ENCODE measurements at regions not wholly inside any gene's neighbourhood (a gene's known extent, or its start where the extent isn't known, plus 50 kb on each side); places are given as distances from the start of the nearest gene placed in this dataset.

DNA sequence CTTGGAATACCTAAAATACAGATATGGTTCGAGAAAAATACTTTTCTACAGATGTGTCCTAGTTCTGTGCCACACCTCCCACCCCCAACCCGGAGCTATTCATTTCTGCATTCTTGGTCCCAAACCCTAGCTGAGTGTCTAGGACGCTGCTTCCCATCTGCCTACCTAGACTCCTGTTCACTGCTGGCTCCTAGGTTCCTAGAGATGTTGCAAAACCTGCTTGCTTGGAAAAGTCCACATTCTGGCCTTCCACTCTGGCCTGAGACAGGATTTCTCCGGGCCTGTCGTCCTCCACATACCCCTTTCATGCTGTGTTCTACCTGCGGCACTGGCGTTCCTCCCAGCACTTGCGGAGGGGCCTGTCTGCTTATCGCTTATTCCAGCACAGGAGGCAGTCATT lies 165.8 kb upstream of the CTTNBP2NL start:
- peaks cover 2% of the 10 kb centered on the region for H3K27me3 Mint-ChIP-seq
- ATAC-seq, result no peak

DNA sequence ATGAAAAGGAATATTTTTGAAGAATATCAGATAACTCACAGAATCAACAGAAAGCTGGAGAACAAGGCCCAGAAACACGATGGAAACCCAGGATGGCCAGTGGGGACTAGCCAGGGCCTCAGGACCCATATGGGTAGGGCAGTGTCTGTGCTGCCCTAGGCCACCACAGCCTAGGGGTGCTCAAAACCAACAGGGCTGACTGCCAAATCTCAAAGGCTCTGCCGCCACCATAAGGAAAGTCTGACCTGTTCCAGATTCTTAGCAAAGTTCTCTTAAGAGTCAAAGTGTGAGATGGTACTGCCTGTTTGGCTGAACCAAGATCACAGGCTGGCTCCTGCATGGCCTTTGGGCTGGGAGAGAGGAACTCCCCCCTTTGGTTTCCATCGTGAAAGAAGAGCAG lies 164.7 kb upstream of the CTTNBP2NL start:
- ATAC-seq, result no peak
- H3K27me3 Mint-ChIP-seq, result peaks cover 2% of the 10 kb centered on the region

More for the DNA sequence above, 165.8 kb upstream of the CTTNBP2NL start:
- peaks cover 20% of the 10 kb centered on the region for H3K9me3 Mint-ChIP-seq
- H3K36me3 Mint-ChIP-seq (ENCODE audit: low read depth), result no peaks in the 10 kb centered on the region
- no peak overlapping the region for H3K4me3 Mint-ChIP-seq
- no peak overlapping the region for H3K27ac Mint-ChIP-seq
- no peak for DNase-seq
- no peaks in the 10 kb centered on the region for H3K4me1 Mint-ChIP-seq

DNA sequence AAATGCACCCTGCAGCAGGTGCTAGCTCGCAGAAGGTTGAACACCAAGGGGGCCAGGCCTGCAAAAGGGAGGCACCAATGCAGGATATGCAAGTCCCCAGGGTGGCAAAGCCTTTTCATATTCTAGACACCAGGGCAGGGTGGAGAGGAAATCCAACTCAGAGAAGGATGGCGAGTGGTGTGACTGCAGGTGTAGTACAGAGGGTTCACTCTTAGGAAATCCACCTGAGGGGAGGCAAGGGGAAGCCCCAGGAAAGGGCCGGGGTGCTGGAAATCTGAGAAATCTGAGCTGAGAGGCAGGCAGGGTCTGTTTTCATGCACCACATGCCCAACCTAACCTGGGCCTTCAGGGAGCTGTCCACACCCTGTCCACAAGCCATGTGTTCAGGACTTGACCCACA lies 163.2 kb upstream of the CTTNBP2NL start:
- no peaks in the 10 kb centered on the region for H3K36me3 Mint-ChIP-seq (ENCODE audit: low read depth)
- H3K27ac Mint-ChIP-seq, result no peak overlapping the region
- H3K4me1 Mint-ChIP-seq, result no peaks in the 10 kb centered on the region
- no peak for ATAC-seq
- DNase-seq, result no peak
- peaks cover 14% of the 10 kb centered on the region for H3K9me3 Mint-ChIP-seq
- peaks cover 4% of the 10 kb centered on the region for H3K27me3 Mint-ChIP-seq
- H3K4me3 Mint-ChIP-seq, result no peak overlapping the region

More for the DNA sequence above, 164.7 kb upstream of the CTTNBP2NL start:
- Mint-ChIP-seq H3K36me3 (ENCODE audit: low read depth) (no peaks in the 10 kb centered on the region), H3K4me1 (no peaks in the 10 kb centered on the region), H3K9me3 (peaks cover 20% of the 10 kb centered on the region), H3K27ac (no peak overlapping the region), H3K4me3 (no peak overlapping the region)
- DNase-seq, result no peak

DNA sequence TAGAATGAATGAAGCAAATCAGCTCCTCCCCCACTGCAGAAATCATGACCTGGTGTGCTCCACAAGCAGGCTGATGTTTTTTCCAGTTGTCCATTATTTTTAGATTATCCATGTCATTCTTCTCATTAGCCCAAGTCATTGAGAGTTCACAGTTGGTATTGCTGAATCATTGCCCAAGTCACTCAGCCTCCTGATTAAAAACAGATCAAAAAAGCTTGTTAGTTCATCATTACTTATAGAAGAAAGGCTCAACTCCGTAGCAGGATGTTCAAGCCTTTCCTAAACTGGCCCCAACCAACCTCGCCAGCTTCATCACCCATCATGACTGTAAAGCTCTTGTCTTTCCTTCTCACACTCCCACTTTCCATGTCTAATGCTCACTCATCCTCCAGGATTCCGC lies 161.3 kb upstream of the CTTNBP2NL start:
- H3K9me3 Mint-ChIP-seq, result no peaks in the 10 kb centered on the region
- no peak overlapping the region for H3K27ac Mint-ChIP-seq
- ATAC-seq (no peak), DNase-seq (no peak)
- no peaks in the 10 kb centered on the region for H3K4me1 Mint-ChIP-seq
- peaks cover 6% of the 10 kb centered on the region for H3K27me3 Mint-ChIP-seq
- no peak overlapping the region for H3K4me3 Mint-ChIP-seq
- H3K36me3 Mint-ChIP-seq (ENCODE audit: low read depth), result no peaks in the 10 kb centered on the region

DNA sequence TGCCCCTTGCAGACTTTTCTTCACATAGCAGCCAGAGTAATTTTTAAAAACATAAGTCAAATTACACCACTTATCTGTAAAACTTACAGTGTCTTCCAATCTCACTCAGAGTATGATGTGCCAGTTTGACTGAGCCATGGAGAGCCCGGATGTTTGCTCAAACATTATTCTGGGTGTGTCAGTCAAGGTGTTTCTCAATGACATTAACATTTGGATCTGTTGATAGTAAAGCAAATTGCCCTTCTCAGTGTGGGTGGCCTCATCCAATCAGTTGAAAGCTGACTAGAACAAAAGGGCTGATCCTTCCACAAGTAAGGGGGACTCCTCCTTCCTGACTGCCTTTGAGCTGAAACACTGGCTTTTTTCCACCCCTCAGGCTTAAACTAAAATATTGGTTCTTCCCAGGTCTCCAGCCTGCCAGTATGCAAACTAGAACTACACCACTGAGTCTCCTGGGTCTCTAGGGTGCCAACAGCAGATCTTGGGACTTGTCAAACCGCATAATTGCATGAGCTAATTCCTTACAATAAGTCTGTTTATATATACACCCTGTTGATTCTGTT lies 157.9 kb upstream of the CTTNBP2NL start:
- no peak for DNase-seq
- no peaks in the 10 kb centered on the region for H3K36me3 Mint-ChIP-seq (ENCODE audit: low read depth)
- no peak overlapping the region for H3K27ac Mint-ChIP-seq
- no peak for ATAC-seq
- no peak overlapping the region for H3K4me3 Mint-ChIP-seq
- H3K9me3 Mint-ChIP-seq, result no peaks in the 10 kb centered on the region
- peaks cover 12% of the 10 kb centered on the region for H3K27me3 Mint-ChIP-seq
- no peaks in the 10 kb centered on the region for H3K4me1 Mint-ChIP-seq

DNA sequence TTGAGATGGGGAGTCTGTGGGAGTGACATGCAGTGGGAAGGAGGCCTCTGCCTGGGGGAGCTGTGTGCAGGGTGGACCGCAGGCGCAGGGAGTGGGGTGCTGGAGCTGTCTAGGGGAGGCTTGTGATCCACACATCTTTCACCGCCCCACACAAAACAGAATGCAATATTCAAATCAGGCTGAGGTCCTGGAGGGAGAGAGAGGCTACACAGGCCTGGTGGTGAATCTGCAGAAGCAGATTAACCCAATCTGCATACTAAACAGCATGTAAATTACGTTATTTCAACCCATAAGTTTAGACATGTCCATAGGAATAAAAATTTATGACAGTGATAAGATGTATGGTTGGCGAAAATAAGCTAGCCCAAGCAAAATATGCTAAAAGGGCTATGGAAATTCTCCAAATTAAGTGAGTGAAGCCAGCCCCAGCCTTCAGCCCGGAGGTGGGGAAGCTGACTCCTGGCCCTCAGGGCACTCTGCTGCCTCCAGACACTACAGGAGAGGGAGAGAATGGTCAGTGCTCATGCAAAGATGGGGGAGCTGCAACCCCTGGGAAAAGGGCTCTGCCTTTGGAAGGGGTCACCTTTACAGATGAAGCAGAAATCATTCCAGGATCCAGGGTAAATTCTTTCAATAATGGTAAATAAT lies 156.2 kb upstream of the CTTNBP2NL start:
- no peak overlapping the region for H3K4me3 Mint-ChIP-seq
- ATAC-seq, result no peak
- H3K27ac Mint-ChIP-seq, result no peak overlapping the region
- H3K9me3 Mint-ChIP-seq, result no peaks in the 10 kb centered on the region
- no peak for DNase-seq
- H3K36me3 Mint-ChIP-seq (ENCODE audit: low read depth), result no peaks in the 10 kb centered on the region
- peaks cover 12% of the 10 kb centered on the region for H3K27me3 Mint-ChIP-seq
- no peaks in the 10 kb centered on the region for H3K4me1 Mint-ChIP-seq

DNA sequence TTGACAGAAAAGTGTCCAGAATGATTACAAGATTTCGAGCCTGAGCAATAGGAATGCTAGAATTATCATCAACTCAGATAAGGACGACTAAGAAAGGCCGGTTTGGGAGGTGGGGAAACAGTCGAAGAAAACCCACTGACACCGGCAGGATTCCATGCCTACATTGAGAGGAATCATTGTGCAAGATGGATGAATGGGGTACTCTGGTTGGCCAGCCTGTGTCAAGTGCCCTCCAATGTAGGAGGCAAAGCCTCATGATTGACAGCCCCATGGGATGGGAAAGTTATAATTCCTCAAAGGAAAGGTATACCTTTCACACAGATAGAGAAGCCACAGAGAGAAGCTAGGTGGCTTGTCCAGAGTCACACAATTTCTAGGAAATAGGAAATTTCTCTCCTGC lies 153.5 kb upstream of the CTTNBP2NL start:
- no peak overlapping the region for H3K27ac Mint-ChIP-seq
- no peaks in the 10 kb centered on the region for H3K4me1 Mint-ChIP-seq
- H3K9me3 Mint-ChIP-seq, result no peaks in the 10 kb centered on the region
- peaks cover 12% of the 10 kb centered on the region for H3K27me3 Mint-ChIP-seq
- DNase-seq (no peak), ATAC-seq (no peak)
- H3K36me3 Mint-ChIP-seq (ENCODE audit: low read depth), result no peaks in the 10 kb centered on the region
- no peak overlapping the region for H3K4me3 Mint-ChIP-seq

DNA sequence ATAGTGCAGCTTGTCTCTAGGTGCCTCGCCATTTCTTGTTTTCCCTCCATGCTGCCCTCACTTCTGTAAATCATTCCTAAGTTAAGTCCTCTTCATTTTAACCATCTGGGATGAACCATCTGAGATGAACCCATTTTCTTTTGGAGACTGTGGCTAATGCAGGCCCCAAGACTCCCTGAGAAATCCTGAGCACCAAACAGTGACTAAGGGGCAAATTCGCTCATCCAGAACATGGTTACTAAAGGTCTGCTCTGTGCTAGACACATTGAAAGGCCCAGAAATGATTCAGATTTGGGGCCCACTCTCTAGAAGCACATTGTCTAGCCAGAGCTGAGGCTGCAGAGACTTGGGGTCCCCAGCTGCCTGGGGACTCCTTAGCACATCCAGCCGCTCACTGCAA lies 151.9 kb upstream of the CTTNBP2NL start:
- Mint-ChIP-seq H3K27ac (no peak overlapping the region), H3K9me3 (no peaks in the 10 kb centered on the region), H3K36me3 (ENCODE audit: low read depth) (no peaks in the 10 kb centered on the region), H3K4me3 (no peak overlapping the region), H3K27me3 (peaks cover 10% of the 10 kb centered on the region), H3K4me1 (no peaks in the 10 kb centered on the region)
- DNase-seq, result no peak
- no peak for ATAC-seq

DNA sequence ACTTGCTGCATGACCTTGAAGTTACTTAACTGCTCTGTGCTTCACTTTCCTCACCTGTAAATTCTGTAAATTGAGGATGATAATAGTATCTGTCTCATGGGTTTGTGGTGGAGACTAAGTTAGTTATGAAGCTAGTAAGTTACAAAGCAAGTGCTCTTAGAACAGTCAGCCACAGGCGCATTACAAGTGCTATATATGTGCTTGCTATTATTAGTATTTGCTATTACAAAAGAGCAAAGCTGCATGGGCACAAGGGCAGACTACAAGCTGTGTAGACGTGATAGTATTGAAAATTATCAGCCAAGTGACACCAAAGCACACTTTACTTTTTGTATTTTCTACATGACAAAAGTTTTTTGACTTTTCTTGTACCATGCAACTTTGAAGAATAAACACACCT lies 150.9 kb upstream of the CTTNBP2NL start:
- ATAC-seq (no peak), DNase-seq (no peak)
- no peak overlapping the region for H3K4me3 Mint-ChIP-seq
- H3K9me3 Mint-ChIP-seq, result no peaks in the 10 kb centered on the region
- peaks cover 7% of the 10 kb centered on the region for H3K27me3 Mint-ChIP-seq
- no peaks in the 10 kb centered on the region for H3K4me1 Mint-ChIP-seq
- no peak overlapping the region for H3K27ac Mint-ChIP-seq
- no peaks in the 10 kb centered on the region for H3K36me3 Mint-ChIP-seq (ENCODE audit: low read depth)

DNA sequence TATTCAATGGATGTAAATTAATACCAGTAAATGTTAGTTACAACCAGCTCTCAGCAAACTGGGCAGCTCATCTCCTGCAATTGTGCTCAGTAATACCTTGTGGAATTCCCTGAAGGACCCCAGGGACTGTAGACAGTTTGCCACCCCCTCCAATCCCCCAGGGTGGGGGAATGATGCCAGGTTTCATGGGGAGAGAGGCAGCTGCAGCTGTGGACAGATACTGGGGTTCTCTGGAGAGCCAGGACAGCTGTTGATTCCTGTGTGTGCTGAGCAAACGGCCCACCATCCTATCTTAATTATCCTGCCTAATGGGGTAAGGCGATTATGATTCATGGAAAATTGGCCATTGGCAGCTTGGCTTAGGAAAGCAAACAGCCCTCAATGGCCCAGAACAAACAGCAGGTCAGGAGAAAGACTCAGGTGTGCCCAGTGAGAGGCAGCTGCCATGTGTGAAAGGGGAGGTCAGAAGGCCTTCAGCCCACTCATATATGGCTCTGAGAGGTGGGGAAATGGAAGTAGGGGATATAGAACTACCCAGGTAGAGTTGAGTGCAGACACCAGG lies 148.9 kb upstream of the CTTNBP2NL start:
- no peaks in the 10 kb centered on the region for H3K4me1 Mint-ChIP-seq
- no peak overlapping the region for H3K4me3 Mint-ChIP-seq
- H3K27ac Mint-ChIP-seq, result no peak overlapping the region

DNA sequence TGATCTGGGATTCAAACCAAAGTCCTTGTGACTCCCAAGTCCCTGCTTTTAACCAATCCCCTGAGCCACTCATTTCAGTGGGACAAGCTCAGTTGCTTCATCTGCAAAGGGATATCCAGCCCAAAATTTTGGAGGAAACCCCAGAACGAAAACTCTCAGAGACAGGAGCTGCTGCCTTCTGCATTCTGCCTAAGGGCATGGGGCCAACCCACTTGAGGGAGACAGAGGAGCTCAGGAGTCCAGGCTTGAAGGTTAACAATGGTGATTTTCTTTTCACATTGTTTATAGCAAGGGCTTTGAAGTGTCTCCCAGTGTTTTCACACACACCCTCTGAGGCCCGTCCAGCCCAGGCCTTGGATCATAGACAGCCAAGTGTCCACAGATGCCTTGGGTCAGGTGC lies 148.1 kb upstream of the CTTNBP2NL start:
- H3K27ac Mint-ChIP-seq, result no peak overlapping the region
- no peaks in the 10 kb centered on the region for H3K4me1 Mint-ChIP-seq
- DNase-seq, result no peak
- no peaks in the 10 kb centered on the region for H3K9me3 Mint-ChIP-seq
- no peak overlapping the region for H3K4me3 Mint-ChIP-seq
- ATAC-seq, result no peak
- no peaks in the 10 kb centered on the region for H3K36me3 Mint-ChIP-seq (ENCODE audit: low read depth)
- peaks cover under 1% of the 10 kb centered on the region for H3K27me3 Mint-ChIP-seq

More for the DNA sequence above, 148.9 kb upstream of the CTTNBP2NL start:
- Mint-ChIP-seq H3K36me3 (ENCODE audit: low read depth) (no peaks in the 10 kb centered on the region), H3K27me3 (peaks cover 3% of the 10 kb centered on the region), H3K9me3 (no peaks in the 10 kb centered on the region)
- no peak for ATAC-seq
- DNase-seq, result no peak

DNA sequence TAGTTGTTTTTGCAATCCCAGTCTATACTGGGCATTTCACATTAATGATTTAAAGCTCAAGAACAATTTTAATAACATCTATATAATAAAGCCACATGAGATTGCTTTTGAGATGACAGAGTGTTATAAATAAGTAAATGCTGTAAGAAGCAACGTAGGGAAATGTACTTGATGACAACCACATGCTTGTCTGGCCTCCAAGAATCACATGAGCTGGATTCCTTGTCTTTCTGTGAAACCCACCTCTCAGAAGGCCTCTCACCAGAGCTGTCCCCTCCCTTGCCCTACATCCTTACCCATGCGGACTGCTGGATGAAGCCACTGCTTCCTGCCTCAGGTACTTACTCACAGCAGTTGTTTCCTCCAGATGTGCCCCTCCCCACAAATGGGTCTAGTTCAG lies 145.1 kb upstream of the CTTNBP2NL start:
- ATAC-seq (no peak), DNase-seq (no peak)
- Mint-ChIP-seq H3K27me3 (peaks cover 1% of the 10 kb centered on the region), H3K4me1 (no peaks in the 10 kb centered on the region), H3K9me3 (no peaks in the 10 kb centered on the region), H3K36me3 (ENCODE audit: low read depth) (no peaks in the 10 kb centered on the region), H3K27ac (no peak overlapping the region), H3K4me3 (no peak overlapping the region)

DNA sequence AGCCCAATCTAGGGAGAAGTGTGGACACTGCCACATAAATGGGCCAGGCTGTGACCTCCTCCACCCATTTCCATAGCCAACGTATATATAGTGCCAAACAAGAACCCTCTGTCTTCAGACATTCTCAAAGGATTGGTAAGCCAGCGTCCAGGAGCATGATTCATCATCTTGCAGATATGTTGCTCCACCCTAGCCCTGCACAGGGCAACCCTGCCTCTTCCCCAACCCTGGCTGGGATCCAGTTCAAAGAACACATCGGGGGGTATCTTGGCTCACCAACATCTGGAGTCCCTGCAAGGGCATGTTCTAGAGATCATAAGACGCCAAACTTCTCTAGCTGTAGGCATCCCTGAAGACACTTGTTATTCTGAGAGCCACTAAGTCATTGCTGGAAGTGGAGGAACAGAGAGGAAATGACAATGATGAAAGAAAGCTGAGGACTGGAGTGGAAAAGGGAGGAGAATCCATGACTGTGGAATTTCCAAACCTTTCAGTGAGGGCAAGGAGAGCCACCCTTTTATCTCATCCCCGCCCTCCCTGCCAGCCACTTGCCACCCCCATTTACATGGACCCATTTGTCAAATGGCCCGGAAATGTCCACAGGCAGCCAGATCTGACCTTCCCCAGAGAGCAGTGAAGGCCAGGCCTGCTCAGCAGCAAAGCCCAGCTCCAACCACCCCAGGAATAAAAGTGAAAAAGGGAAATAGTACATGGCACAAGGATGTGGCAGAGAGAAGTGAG lies 144.1 kb upstream of the CTTNBP2NL start:
- Mint-ChIP-seq H3K27ac (no peak overlapping the region), H3K4me3 (no peak overlapping the region), H3K27me3 (peaks cover 4% of the 10 kb centered on the region), H3K9me3 (no peaks in the 10 kb centered on the region), H3K36me3 (ENCODE audit: low read depth) (no peaks in the 10 kb centered on the region), H3K4me1 (no peaks in the 10 kb centered on the region)
- no peak for DNase-seq
- no peak for ATAC-seq

DNA sequence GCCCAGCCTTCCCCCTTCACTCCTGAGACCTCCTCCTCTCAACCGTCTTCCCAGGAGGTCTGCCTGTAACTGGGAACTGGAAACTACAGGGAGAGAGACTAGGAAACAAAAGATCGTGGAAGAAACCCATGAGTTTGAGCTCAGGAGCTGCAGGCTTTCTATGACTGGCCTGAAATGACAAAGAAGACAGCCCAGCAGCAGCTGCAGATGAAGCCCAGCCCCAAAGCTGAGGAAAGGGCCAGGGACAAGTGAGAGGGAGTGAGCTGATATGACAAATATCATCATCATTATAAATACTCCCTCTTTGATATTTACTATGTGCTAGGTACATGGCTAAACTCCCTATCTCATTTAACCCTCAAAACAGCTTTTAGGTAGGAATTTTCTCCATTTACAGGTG lies 142.6 kb upstream of the CTTNBP2NL start:
- DNase-seq (no peak), ATAC-seq (no peak)
- no peak overlapping the region for H3K27ac Mint-ChIP-seq
- no peak overlapping the region for H3K4me3 Mint-ChIP-seq
- H3K27me3 Mint-ChIP-seq, result peaks cover 8% of the 10 kb centered on the region
- no peaks in the 10 kb centered on the region for H3K36me3 Mint-ChIP-seq (ENCODE audit: low read depth)
- no peaks in the 10 kb centered on the region for H3K4me1 Mint-ChIP-seq
- no peaks in the 10 kb centered on the region for H3K9me3 Mint-ChIP-seq

DNA sequence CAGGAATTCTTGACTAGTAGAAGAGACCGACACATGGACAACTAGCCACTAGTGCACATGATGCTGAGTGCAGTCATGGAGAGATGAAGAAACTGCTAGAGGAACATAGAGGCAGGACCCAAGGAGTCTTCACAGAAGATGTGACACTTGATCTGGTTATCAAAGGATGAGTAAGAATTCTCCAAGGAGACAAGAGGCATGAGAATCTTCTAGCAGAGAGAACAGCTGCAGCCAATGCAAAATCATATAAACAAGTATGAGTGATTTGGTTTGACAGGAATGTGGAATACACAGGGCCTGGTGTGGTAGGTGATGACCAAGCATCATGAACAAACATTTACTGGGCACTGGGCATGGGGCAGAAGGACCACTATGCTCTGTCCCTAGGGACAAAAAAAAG lies 140.9 kb upstream of the CTTNBP2NL start:
- H3K27me3 Mint-ChIP-seq, result peaks cover 8% of the 10 kb centered on the region
- ATAC-seq (no peak), DNase-seq (no peak)
- no peak overlapping the region for H3K4me3 Mint-ChIP-seq
- H3K36me3 Mint-ChIP-seq (ENCODE audit: low read depth), result no peaks in the 10 kb centered on the region
- H3K4me1 Mint-ChIP-seq, result no peaks in the 10 kb centered on the region
- no peaks in the 10 kb centered on the region for H3K9me3 Mint-ChIP-seq
- H3K27ac Mint-ChIP-seq, result no peak overlapping the region
